Activated CD4-positive, alpha-beta T cell treated with anti-CD3 and anti-CD28 coated beads, Interleukin-2, amount 10 ng/mL, durations not matched to agents 24 days and 14 days (primary cell): ENCODE measurements at regions not wholly inside any gene's neighbourhood (a gene's known extent, or its start where the extent isn't known, plus 50 kb on each side); places are given as distances from the start of the nearest gene placed in this dataset.
"Not testable (repeated sequence)": the region's sequence is repeated elsewhere in the genome, so short reads cannot be mapped to it uniquely, and the experiment has no call there.

Experiments
- DNase-seq: peaks from one replicate; pipeline ENCODE4 v3.0.0; 2022
- H3K27ac Mint-ChIP-seq: one replicate; pipeline ENCODE4 v1.8.0; 2022; ENCODE audit warnings: mild to moderate bottlenecking, mixed read lengths
- H3K27me3 Mint-ChIP-seq: one replicate; pipeline ENCODE4 v1.8.0; 2022; ENCODE audit warnings: mixed read lengths
- H3K36me3 Mint-ChIP-seq: one replicate; pipeline ENCODE4 v1.8.0; 2022; ENCODE audit warnings: low read depth, mild to moderate bottlenecking, mixed read lengths
- H3K4me1 Mint-ChIP-seq: one replicate; pipeline ENCODE4 v1.8.0; 2021; ENCODE audit warnings: mixed read lengths
- H3K4me3 Mint-ChIP-seq: one replicate; pipeline ENCODE4 v1.8.0; 2022; ENCODE audit warnings: mild to moderate bottlenecking, moderate library complexity, mixed read lengths
- H3K9me3 Mint-ChIP-seq: one replicate; pipeline ENCODE4 v1.8.0; 2021; ENCODE audit warnings: mixed read lengths
- intact Hi-C: fragments of 100-400 bp; cut with micrococcal nuclease; formaldehyde crosslinking; loops from one replicate; pipeline ENCODE4 v1.15.1; 2023

- H3K9me3 Mint-ChIP-seq, H3K27ac Mint-ChIP-seq, H3K27me3 Mint-ChIP-seq, H3K4me1 Mint-ChIP-seq, H3K36me3 Mint-ChIP-seq, intact Hi-C loops, DNase-seq, H3K4me3 Mint-ChIP-seq: not testable (repeated sequence)
Measured at GRCh38 chr17:5930555-5930954, 139.6 kb upstream of the WSCD1 start.

GRCh38 chr17:5931616-5932015 is 138.6 kb upstream of the WSCD1 start:
- Mint-ChIP-seq H3K27ac (no peak overlapping the region), H3K4me1 (no peaks in the 10 kb centered on the region), H3K27me3 (no peaks in the 10 kb centered on the region), H3K4me3 (no peak overlapping the region), H3K9me3 (no peaks in the 10 kb centered on the region), H3K36me3 (no peaks in the 10 kb centered on the region)
- intact Hi-C loops: no loop called here
- DNase-seq: no peak

GRCh38 chr17:5933430-5933829 is 136.7 kb upstream of the WSCD1 start:
- DNase-seq: no peak
- no peak overlapping the region for H3K4me3 Mint-ChIP-seq
- no peaks in the 10 kb centered on the region for H3K4me1 Mint-ChIP-seq
- H3K27ac Mint-ChIP-seq: no peak overlapping the region
- H3K36me3 Mint-ChIP-seq: no peaks in the 10 kb centered on the region
- intact Hi-C loops: no loop called here
- H3K9me3 Mint-ChIP-seq: no peaks in the 10 kb centered on the region
- H3K27me3 Mint-ChIP-seq: no peaks in the 10 kb centered on the region

- H3K4me3 Mint-ChIP-seq: no peak overlapping the region
- H3K27ac Mint-ChIP-seq: no peak overlapping the region
- H3K36me3 Mint-ChIP-seq: no peaks in the 10 kb centered on the region
- peaks cover 5% of the 10 kb centered on the region for H3K27me3 Mint-ChIP-seq
- no peaks in the 10 kb centered on the region for H3K4me1 Mint-ChIP-seq
- H3K9me3 Mint-ChIP-seq: no peaks in the 10 kb centered on the region
- no peak for DNase-seq
- intact Hi-C loops: no loop called here
Measured at GRCh38 chr17:5941258-5941657, 128.9 kb upstream of the WSCD1 start.

GRCh38 chr17:5942687-5943086 is 127.5 kb upstream of the WSCD1 start:
- Mint-ChIP-seq H3K27ac (no peak overlapping the region), H3K9me3 (no peaks in the 10 kb centered on the region), H3K4me3 (no peak overlapping the region), H3K4me1 (no peaks in the 10 kb centered on the region), H3K27me3 (peaks cover 5% of the 10 kb centered on the region), H3K36me3 (no peaks in the 10 kb centered on the region)
- DNase-seq: no peak
- intact Hi-C loops: no loop called here

GRCh38 chr17:5943232-5943631 is 126.9 kb upstream of the WSCD1 start:
- Mint-ChIP-seq H3K27ac (no peak overlapping the region), H3K27me3 (peaks cover 5% of the 10 kb centered on the region), H3K36me3 (no peaks in the 10 kb centered on the region), H3K9me3 (no peaks in the 10 kb centered on the region), H3K4me1 (no peaks in the 10 kb centered on the region), H3K4me3 (no peak overlapping the region)
- intact Hi-C loops: no loop called here
- no peak for DNase-seq

- Mint-ChIP-seq H3K27ac (no peak overlapping the region), H3K9me3 (no peaks in the 10 kb centered on the region), H3K36me3 (no peaks in the 10 kb centered on the region), H3K4me1 (no peaks in the 10 kb centered on the region), H3K4me3 (no peak overlapping the region), H3K27me3 (peaks cover 5% of the 10 kb centered on the region)
- DNase-seq: no peak
- intact Hi-C loops: no loop called here
Measured at GRCh38 chr17:5943982-5944381, 126.2 kb upstream of the WSCD1 start.

- H3K27ac Mint-ChIP-seq: no peak overlapping the region
- no peak for DNase-seq
- no peaks in the 10 kb centered on the region for H3K36me3 Mint-ChIP-seq
- H3K4me1 Mint-ChIP-seq: no peaks in the 10 kb centered on the region
- intact Hi-C loops: no loop called here
- H3K27me3 Mint-ChIP-seq: peaks cover 16% of the 10 kb centered on the region
- no peaks in the 10 kb centered on the region for H3K9me3 Mint-ChIP-seq
- H3K4me3 Mint-ChIP-seq: no peak overlapping the region
Measured at GRCh38 chr17:5947701-5948180, 122.4 kb upstream of the WSCD1 start.

GRCh38 chr17:5948811-5949210 is 121.4 kb upstream of the WSCD1 start:
- intact Hi-C loops: no loop called here
- Mint-ChIP-seq H3K4me3 (no peak overlapping the region), H3K9me3 (no peaks in the 10 kb centered on the region), H3K4me1 (no peaks in the 10 kb centered on the region), H3K27me3 (peaks cover 15% of the 10 kb centered on the region), H3K36me3 (no peaks in the 10 kb centered on the region), H3K27ac (no peak overlapping the region)
- no peak for DNase-seq

GRCh38 chr17:5950878-5951277 is 119.3 kb upstream of the WSCD1 start:
- no peak overlapping the region for H3K27ac Mint-ChIP-seq
- no peaks in the 10 kb centered on the region for H3K36me3 Mint-ChIP-seq
- no peak for DNase-seq
- H3K27me3 Mint-ChIP-seq: peaks cover 15% of the 10 kb centered on the region
- peaks cover 4% of the 10 kb centered on the region for H3K9me3 Mint-ChIP-seq
- H3K4me3 Mint-ChIP-seq: no peak overlapping the region
- no peaks in the 10 kb centered on the region for H3K4me1 Mint-ChIP-seq
- intact Hi-C loops: no loop called here

GRCh38 chr17:5951912-5952311 is 118.3 kb upstream of the WSCD1 start:
- Mint-ChIP-seq H3K4me3 (no peak overlapping the region), H3K27ac (no peak overlapping the region), H3K9me3 (peaks cover 4% of the 10 kb centered on the region), H3K36me3 (no peaks in the 10 kb centered on the region), H3K27me3 (peaks cover 15% of the 10 kb centered on the region), H3K4me1 (no peaks in the 10 kb centered on the region)
- intact Hi-C loops: no loop called here
- no peak for DNase-seq

GRCh38 chr17:5952518-5952917 is 117.7 kb upstream of the WSCD1 start:
- no peak overlapping the region for H3K4me3 Mint-ChIP-seq
- H3K36me3 Mint-ChIP-seq: no peaks in the 10 kb centered on the region
- no peak for DNase-seq
- H3K9me3 Mint-ChIP-seq: peaks cover 4% of the 10 kb centered on the region
- intact Hi-C loops: no loop called here
- H3K4me1 Mint-ChIP-seq: no peaks in the 10 kb centered on the region
- no peak overlapping the region for H3K27ac Mint-ChIP-seq
- peaks cover 15% of the 10 kb centered on the region for H3K27me3 Mint-ChIP-seq

GRCh38 chr17:5955764-5956163 is 114.4 kb upstream of the WSCD1 start:
- Mint-ChIP-seq H3K9me3 (peaks cover 4% of the 10 kb centered on the region), H3K4me1 (no peaks in the 10 kb centered on the region), H3K4me3 (no peak overlapping the region), H3K27me3 (peaks cover 6% of the 10 kb centered on the region), H3K36me3 (no peaks in the 10 kb centered on the region), H3K27ac (no peak overlapping the region)
- DNase-seq: no peak
- intact Hi-C loops: no loop called here

GRCh38 chr17:5958850-5959249 is 111.3 kb upstream of the WSCD1 start:
- intact Hi-C loops: no loop called here
- Mint-ChIP-seq H3K27me3 (no peaks in the 10 kb centered on the region), H3K4me1 (no peaks in the 10 kb centered on the region), H3K4me3 (no peak overlapping the region), H3K27ac (no peak overlapping the region), H3K9me3 (peaks cover 4% of the 10 kb centered on the region), H3K36me3 (no peaks in the 10 kb centered on the region)
- DNase-seq: no peak

GRCh38 chr17:5962371-5962770 is 107.8 kb upstream of the WSCD1 start:
- Mint-ChIP-seq H3K4me1 (no peaks in the 10 kb centered on the region), H3K27ac (no peak overlapping the region), H3K9me3 (peaks cover 7% of the 10 kb centered on the region), H3K27me3 (no peaks in the 10 kb centered on the region), H3K36me3 (no peaks in the 10 kb centered on the region), H3K4me3 (no peak overlapping the region)
- intact Hi-C loops: no loop called here
- DNase-seq: no peak
